Activated naive CD4-positive, alpha-beta T cell treated with anti-CD3 and anti-CD28 coated beads, Interleukin-2, amount 50 U/mL, for 24 hours (primary cell): ENCODE measurements at regions not wholly inside any gene's neighbourhood (a gene's known extent, or its start where the extent isn't known, plus 50 kb on each side); places are given as distances from the start of the nearest gene placed in this dataset.

ENCODE experiments used
- H3K27ac Mint-ChIP-seq: one replicate; pipeline ENCODE4 v1.8.0; 2021; ENCODE audit warnings: mild to moderate bottlenecking, mixed read lengths
- H3K27me3 Mint-ChIP-seq: one replicate; pipeline ENCODE4 v1.8.0; 2021; ENCODE audit warnings: mixed read lengths
- H3K36me3 Mint-ChIP-seq: one replicate; pipeline ENCODE4 v1.8.0; 2021; ENCODE audit warnings: mixed read lengths
- H3K4me1 Mint-ChIP-seq: one replicate; pipeline ENCODE4 v1.8.0; 2021; ENCODE audit warnings: mixed read lengths
- H3K4me3 Mint-ChIP-seq: one replicate; pipeline ENCODE4 v1.8.0; 2021; ENCODE audit warnings: mild to moderate bottlenecking, mixed read lengths
- H3K9me3 Mint-ChIP-seq: one replicate; pipeline ENCODE4 v1.8.0; 2021; ENCODE audit warnings: mixed read lengths

GRCh38 chr13:24068472-24068871 lies 92.0 kb upstream of the SPATA13 start:
- Mint-ChIP-seq H3K27me3 (no peaks in the 10 kb centered on the region), H3K4me1 (peaks cover 7% of the 10 kb centered on the region), H3K27ac (no peak overlapping the region), H3K4me3 (no peak overlapping the region), H3K9me3 (no peaks in the 10 kb centered on the region), H3K36me3 (no peaks in the 10 kb centered on the region)

DNA sequence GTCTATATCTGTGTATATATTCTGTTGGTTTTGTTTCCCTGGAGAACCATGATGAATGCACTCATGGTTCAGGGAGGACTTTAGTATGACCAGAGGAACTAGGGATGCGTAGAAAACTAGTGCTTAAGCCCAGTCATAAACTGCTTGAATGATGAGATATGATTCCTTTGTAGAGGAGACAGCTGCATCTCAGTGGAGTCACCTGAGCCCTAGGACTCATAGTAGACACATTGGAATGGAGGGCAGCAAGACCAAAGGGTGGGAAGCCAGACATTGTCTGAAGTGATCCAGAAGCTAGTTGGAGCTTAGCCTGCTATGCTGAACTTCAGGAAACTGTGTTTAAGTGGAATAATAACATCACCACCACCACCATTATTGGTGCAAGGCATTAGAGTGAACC lies 89.5 kb upstream of the SPATA13 start:
- Mint-ChIP-seq H3K9me3 (no peaks in the 10 kb centered on the region), H3K4me1 (no peaks in the 10 kb centered on the region), H3K4me3 (no peak overlapping the region), H3K36me3 (no peaks in the 10 kb centered on the region), H3K27ac (no peak overlapping the region), H3K27me3 (no peaks in the 10 kb centered on the region)

- H3K4me1 Mint-ChIP-seq, result peaks cover 4% of the 10 kb centered on the region
- no peaks in the 10 kb centered on the region for H3K36me3 Mint-ChIP-seq
- no peak overlapping the region for H3K4me3 Mint-ChIP-seq
- H3K27me3 Mint-ChIP-seq, result no peaks in the 10 kb centered on the region
- H3K27ac Mint-ChIP-seq, result no peak overlapping the region
- H3K9me3 Mint-ChIP-seq, result no peaks in the 10 kb centered on the region
These were observed 89.0 kb upstream of the SPATA13 start for GRCh38 chr13:24071423-24072075.

GRCh38 chr13:24073657-24074056 lies 86.9 kb upstream of the SPATA13 start:
- Mint-ChIP-seq H3K27ac (no peak overlapping the region), H3K9me3 (no peaks in the 10 kb centered on the region), H3K27me3 (no peaks in the 10 kb centered on the region), H3K4me1 (peaks cover 4% of the 10 kb centered on the region), H3K36me3 (no peaks in the 10 kb centered on the region), H3K4me3 (no peak overlapping the region)

DNA sequence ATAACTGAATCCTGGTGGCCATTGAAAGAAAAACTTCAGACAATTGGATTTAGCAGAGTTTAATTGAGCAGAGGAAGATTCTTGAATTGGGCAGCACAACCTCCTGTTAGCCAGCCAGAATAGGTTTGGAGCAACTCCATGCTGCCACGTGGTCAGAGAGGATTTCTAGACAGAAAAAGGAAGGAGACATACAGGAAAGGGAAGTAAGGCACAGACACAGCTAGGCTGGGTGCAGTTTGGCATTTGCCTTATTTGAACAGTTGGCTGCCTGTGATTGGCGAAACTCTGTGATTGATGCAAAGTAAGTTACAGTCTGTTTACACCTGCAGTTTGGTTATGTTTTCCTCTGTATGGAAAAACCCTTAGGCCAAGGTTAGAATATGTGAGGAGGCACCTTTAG lies 85.8 kb upstream of the SPATA13 start:
- Mint-ChIP-seq H3K9me3 (no peaks in the 10 kb centered on the region), H3K27me3 (no peaks in the 10 kb centered on the region), H3K27ac (no peak overlapping the region), H3K4me1 (peaks cover 4% of the 10 kb centered on the region), H3K4me3 (no peak overlapping the region), H3K36me3 (no peaks in the 10 kb centered on the region)

DNA sequence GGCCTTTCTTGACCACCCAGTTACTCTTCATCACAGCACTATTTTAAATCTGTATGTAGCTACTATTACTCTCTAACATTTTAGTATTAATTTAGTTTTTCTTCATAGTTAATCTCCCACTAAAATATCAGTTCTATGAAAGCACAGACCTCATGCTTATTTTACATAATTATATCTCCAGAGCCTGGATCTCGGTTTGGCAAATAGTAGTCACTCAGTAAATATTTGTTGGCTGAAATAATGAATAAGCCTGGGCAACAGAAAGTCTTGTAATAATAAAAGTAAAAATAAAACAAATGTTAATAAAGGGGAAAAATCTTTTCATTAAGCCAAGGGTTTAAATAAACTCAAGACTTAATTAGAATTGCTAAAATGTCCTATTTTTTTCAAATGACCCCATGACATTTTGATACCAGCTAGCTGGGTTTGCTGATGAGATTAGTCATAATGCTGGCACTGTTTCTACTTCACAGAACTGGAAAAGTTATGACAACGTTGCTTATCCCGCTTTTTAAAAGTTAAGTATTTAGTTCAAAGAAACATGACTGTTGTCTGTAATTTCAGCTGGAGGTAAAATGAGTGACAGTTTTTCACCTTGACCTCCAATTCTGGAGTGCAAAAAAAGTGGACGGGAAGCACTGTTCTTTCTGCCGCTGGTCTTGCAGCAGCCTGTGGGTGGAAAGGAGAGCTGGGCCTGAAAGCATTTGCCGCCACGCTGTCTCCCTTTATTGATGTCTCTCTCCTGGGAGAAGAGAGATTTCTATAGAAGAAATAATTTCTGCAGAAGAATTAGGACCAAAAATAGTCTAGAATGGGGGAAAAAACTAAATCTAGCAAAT lies 85.2 kb upstream of the SPATA13 start:
- Mint-ChIP-seq H3K9me3 (no peaks in the 10 kb centered on the region), H3K4me3 (no peak overlapping the region), H3K4me1 (peaks cover 4% of the 10 kb centered on the region), H3K27ac (no peak overlapping the region), H3K36me3 (no peaks in the 10 kb centered on the region), H3K27me3 (no peaks in the 10 kb centered on the region)

DNA sequence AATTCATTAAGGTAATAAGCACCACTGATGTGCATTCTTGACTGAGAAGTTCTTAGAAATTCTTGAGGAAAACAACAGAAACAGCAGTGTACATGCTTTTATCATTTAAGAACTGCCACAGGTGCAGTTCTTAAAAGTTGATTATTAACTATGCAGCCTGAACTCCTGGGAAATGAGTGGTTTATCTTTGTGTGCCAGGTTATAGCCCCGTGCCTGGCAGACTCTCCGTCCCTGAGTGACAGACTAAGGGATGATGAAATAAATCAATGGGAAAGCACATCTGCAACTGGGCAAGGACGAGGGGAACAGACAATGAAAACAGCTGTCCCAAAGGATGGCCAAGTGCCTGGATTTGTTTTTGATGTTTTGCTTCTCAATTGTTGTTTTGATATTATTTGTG lies 84.4 kb upstream of the SPATA13 start:
- no peaks in the 10 kb centered on the region for H3K27me3 Mint-ChIP-seq
- H3K9me3 Mint-ChIP-seq, result no peaks in the 10 kb centered on the region
- H3K4me3 Mint-ChIP-seq, result no peak overlapping the region
- H3K4me1 Mint-ChIP-seq, result peaks cover 4% of the 10 kb centered on the region
- no peak overlapping the region for H3K27ac Mint-ChIP-seq
- no peaks in the 10 kb centered on the region for H3K36me3 Mint-ChIP-seq

DNA sequence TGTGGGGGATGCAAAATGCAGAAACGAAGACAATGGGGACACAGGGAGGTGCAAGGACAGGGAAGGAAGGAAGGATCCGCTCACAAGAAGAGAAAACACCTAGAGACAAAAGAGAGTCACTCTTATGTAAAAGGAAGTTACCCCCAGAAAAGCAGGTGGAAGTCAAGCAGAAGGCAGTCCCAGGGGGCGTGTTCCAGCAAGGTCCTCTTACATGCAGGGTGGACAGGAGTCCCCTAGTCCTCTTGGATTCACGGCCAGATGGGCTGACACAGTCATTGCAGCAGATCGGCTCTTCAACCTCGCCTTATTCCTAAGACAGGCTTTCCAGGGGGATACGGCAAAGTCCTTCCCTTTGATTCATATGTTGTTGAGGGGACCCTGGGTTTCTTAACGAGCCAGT lies 83.9 kb upstream of the SPATA13 start:
- Mint-ChIP-seq H3K36me3 (no peaks in the 10 kb centered on the region), H3K4me3 (no peak overlapping the region), H3K27me3 (no peaks in the 10 kb centered on the region), H3K9me3 (no peaks in the 10 kb centered on the region), H3K4me1 (peaks cover 4% of the 10 kb centered on the region), H3K27ac (no peak overlapping the region)

DNA sequence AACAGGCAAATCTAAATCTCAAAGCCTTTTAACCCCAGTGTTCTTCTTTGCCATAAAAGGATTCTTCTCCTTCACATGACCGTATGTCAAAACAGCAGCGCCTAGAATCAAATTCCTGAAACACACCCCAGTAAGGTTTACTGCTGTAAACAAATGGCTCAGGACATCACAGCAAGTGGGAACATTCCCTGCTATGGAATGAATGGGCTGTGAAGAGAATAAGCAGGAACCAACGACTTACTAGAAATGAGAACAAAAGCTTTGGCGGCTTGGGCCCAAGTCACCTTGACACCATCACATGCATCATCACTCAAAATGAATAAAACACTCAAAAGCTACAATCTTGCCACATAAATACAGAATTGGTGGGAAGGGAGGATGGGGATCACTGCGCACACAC lies 80.4 kb upstream of the SPATA13 start:
- Mint-ChIP-seq H3K36me3 (no peaks in the 10 kb centered on the region), H3K4me3 (no peak overlapping the region), H3K4me1 (peaks cover 4% of the 10 kb centered on the region), H3K27ac (no peak overlapping the region), H3K9me3 (no peaks in the 10 kb centered on the region), H3K27me3 (no peaks in the 10 kb centered on the region)

GRCh38 chr13:24081387-24081786 lies 79.1 kb upstream of the SPATA13 start:
- Mint-ChIP-seq H3K36me3 (no peaks in the 10 kb centered on the region), H3K27me3 (no peaks in the 10 kb centered on the region), H3K4me3 (no peak overlapping the region), H3K9me3 (no peaks in the 10 kb centered on the region), H3K27ac (no peak overlapping the region), H3K4me1 (peaks cover 1% of the 10 kb centered on the region)

DNA sequence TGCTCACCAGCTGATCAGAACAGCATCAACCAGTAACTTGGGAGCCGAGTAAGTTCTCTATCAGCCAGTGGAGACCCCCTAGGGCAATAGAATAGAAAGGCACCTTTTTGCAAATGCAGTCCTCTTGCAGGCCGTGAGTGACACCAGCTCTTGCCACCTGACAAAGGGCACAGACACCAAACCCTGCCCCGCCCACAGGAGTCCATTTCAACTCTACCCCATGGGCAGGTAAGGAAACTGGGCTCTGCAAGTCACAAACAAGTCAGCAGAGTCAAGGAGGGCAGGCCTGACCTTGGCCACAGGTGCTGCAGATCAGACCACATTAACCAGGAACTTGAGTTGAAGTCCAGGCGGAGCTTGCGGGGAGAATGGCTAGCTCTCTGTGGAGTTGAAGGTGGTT lies 77.4 kb upstream of the SPATA13 start:
- H3K4me1 Mint-ChIP-seq, result no peaks in the 10 kb centered on the region
- H3K36me3 Mint-ChIP-seq, result no peaks in the 10 kb centered on the region
- no peaks in the 10 kb centered on the region for H3K27me3 Mint-ChIP-seq

GRCh38 chr13:24083722-24084421 lies 76.6 kb upstream of the SPATA13 start:
- Mint-ChIP-seq H3K27ac (no peak overlapping the region), H3K4me1 (no peaks in the 10 kb centered on the region), H3K9me3 (no peaks in the 10 kb centered on the region), H3K4me3 (no peak overlapping the region), H3K27me3 (no peaks in the 10 kb centered on the region), H3K36me3 (no peaks in the 10 kb centered on the region)

More for the DNA sequence above, 77.4 kb upstream of the SPATA13 start:
- Mint-ChIP-seq H3K9me3 (no peaks in the 10 kb centered on the region), H3K4me3 (no peak overlapping the region), H3K27ac (no peak overlapping the region)

DNA sequence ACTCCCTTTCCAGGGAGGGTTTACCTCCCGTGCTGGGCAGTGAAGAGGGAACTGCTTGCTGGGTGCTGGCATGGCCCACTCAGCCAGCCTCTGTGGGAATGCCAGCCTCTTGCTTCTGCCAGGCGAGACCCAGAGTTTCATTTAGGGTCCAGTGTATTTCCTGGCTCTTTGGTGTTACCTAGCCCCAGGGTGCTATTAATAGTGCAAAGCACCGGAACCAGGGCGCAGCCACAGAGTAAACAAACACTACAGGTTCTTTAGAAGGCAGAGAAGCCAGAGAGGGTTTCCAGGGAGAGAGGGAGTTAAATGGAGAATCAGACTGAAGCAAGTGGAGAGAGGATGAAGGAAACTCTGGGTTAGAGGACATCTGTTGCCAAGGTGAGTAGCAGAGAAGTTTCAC lies 74.9 kb upstream of the SPATA13 start:
- no peaks in the 10 kb centered on the region for H3K27me3 Mint-ChIP-seq
- no peak overlapping the region for H3K27ac Mint-ChIP-seq
- H3K4me3 Mint-ChIP-seq, result no peak overlapping the region
- no peaks in the 10 kb centered on the region for H3K4me1 Mint-ChIP-seq
- H3K36me3 Mint-ChIP-seq, result no peaks in the 10 kb centered on the region
- H3K9me3 Mint-ChIP-seq, result no peaks in the 10 kb centered on the region

GRCh38 chr13:24086642-24087041 lies 73.9 kb upstream of the SPATA13 start:
- Mint-ChIP-seq H3K4me3 (no peak overlapping the region), H3K4me1 (no peaks in the 10 kb centered on the region), H3K27ac (peak overlapping the region; percentile 10), H3K36me3 (no peaks in the 10 kb centered on the region), H3K9me3 (no peaks in the 10 kb centered on the region), H3K27me3 (no peaks in the 10 kb centered on the region)

- Mint-ChIP-seq H3K9me3 (no peaks in the 10 kb centered on the region), H3K4me1 (no peaks in the 10 kb centered on the region), H3K27ac (no peak overlapping the region), H3K27me3 (no peaks in the 10 kb centered on the region), H3K36me3 (no peaks in the 10 kb centered on the region), H3K4me3 (no peak overlapping the region)
These were observed 72.8 kb upstream of the SPATA13 start for GRCh38 chr13:24087605-24088225.

GRCh38 chr13:24090049-24090448 lies 70.5 kb upstream of the SPATA13 start:
- peak overlapping the region; percentile 21 for H3K27ac Mint-ChIP-seq
- no peaks in the 10 kb centered on the region for H3K4me1 Mint-ChIP-seq
- no peaks in the 10 kb centered on the region for H3K27me3 Mint-ChIP-seq
- no peaks in the 10 kb centered on the region for H3K36me3 Mint-ChIP-seq
- H3K9me3 Mint-ChIP-seq, result no peaks in the 10 kb centered on the region
- H3K4me3 Mint-ChIP-seq, result no peak overlapping the region
